DOHH2 (cell line): ENCODE measurements at regions not wholly inside any gene's neighbourhood (a gene's known extent, or its start where the extent isn't known, plus 50 kb on each side); places are given as distances from the start of the nearest gene placed in this dataset.

Experiments
- H3F3A ChIP-seq: fragments of 200-600 bp; sonication (generic), shearing (Covaris generic); 2 replicates; pipeline ENCODE4 v1.6.0; 2016; ENCODE audit warnings: antibody characterized with exemption, mild to moderate bottlenecking; ENCODE audit not compliant: control insufficient read depth, insufficient read depth
- H3K27ac ChIP-seq: fragments of 200-600 bp; sonication (generic); 2 replicates; pipeline ENCODE4 v1.5.1; 2014; ENCODE audit warnings: low read depth, mild to moderate bottlenecking, low read length, moderate library complexity
- H3K27me3 ChIP-seq: fragments of 200-600 bp; sonication (generic); 2 replicates; pipeline ENCODE4 v1.6.1; 2014; ENCODE audit warnings: mild to moderate bottlenecking, low read length, mixed read lengths; ENCODE audit not compliant: control insufficient read depth
- H3K36me3 ChIP-seq: fragments of 200-600 bp; sonication (generic); 2 replicates; pipeline ENCODE4 v1.6.1; 2014; ENCODE audit warnings: mild to moderate bottlenecking, low read length, moderate library complexity, mixed read lengths; ENCODE audit not compliant: control insufficient read depth
- H3K4me1 ChIP-seq: fragments of 200-600 bp; sonication (generic); 2 replicates; pipeline ENCODE4 v1.6.1; 2014; ENCODE audit warnings: mild to moderate bottlenecking, low read length, mixed read lengths; ENCODE audit not compliant: control insufficient read depth
- H3K4me2 ChIP-seq: fragments of 200-600 bp; sonication (generic); 2 replicates; pipeline ENCODE4 v1.6.0; 2014; ENCODE audit warnings: mild to moderate bottlenecking, low read length, moderate library complexity
- H3K4me3 ChIP-seq: fragments of 200-600 bp; sonication (generic); 2 replicates; pipeline ENCODE4 v1.5.1; 2014; ENCODE audit warnings: mild to moderate bottlenecking, low read length, mixed read lengths
- H3K79me2 ChIP-seq: fragments of 200-600 bp; sonication (generic); 2 replicates; pipeline ENCODE4 v1.6.1; 2014; ENCODE audit warnings: mild to moderate bottlenecking, low read length, mixed read lengths; ENCODE audit not compliant: control insufficient read depth
- H3K9me2 ChIP-seq: fragments of 200-600 bp; sonication (generic); replicated peaks from 2 replicates; pipeline ENCODE4 v1.6.1; 2014; ENCODE audit warnings: mild to moderate bottlenecking, low read length, mixed read lengths; ENCODE audit not compliant: control insufficient read depth
- H3K9me3 ChIP-seq: fragments of 200-600 bp; sonication (generic); 2 replicates; pipeline ENCODE4 v1.6.1; 2014; ENCODE audit warnings: antibody characterized with exemption, low read length, mixed read lengths; ENCODE audit not compliant: control insufficient read depth, insufficient read depth
- H4K20me1 ChIP-seq: fragments of 200-600 bp; sonication (generic); 2 replicates; pipeline ENCODE4 v1.6.0; 2014; ENCODE audit warnings: low read depth, mild to moderate bottlenecking, antibody characterized with exemption, low read length, moderate library complexity; ENCODE audit not compliant: control insufficient read depth, insufficient read depth
- CTCF ChIP-seq: fragments of 200-600 bp; sonication (generic); IDR thresholded peaks from one replicate; pipeline ENCODE4 v1.5.1; 2014; ENCODE audit warnings: antibody characterized with exemption, mild to moderate bottlenecking, low read depth, low read length; ENCODE audit not compliant: poor library complexity, severe bottlenecking
- EZH2phosphoT487 ChIP-seq: fragments of 200-600 bp; sonication (generic); IDR thresholded peaks from 2 replicates; pipeline ENCODE4 v1.6.1; 2017; ENCODE audit warnings: borderline replicate concordance, mild to moderate bottlenecking, antibody characterized with exemption, low read length, moderate library complexity, mixed read lengths

GRCh38 chr5:54643685-54644106 is 126.1 kb downstream of the SNX18 start:
- Histone ChIP-seq H3K4me2 (no peak overlapping the region), H3K27ac (no peak overlapping the region)

GRCh38 chr5:54639621-54640020 is 122.1 kb downstream of the SNX18 start:
- H3K79me2 ChIP-seq = no peaks in the 10 kb centered on the region
- H3K9me3 ChIP-seq = no peaks in the 10 kb centered on the region
- H3K4me1 ChIP-seq = no peaks in the 10 kb centered on the region
- TF ChIP-seq CTCF = no peak
- no peak for TF ChIP-seq EZH2phosphoT487
- H3K27me3 ChIP-seq = no peaks in the 10 kb centered on the region
- H3K9me2 ChIP-seq = no peaks in the 10 kb centered on the region
- no peak overlapping the region for H3K27ac ChIP-seq
- H3K4me2 ChIP-seq = no peak overlapping the region
- H3K36me3 ChIP-seq = no peaks in the 10 kb centered on the region
- H3K4me3 ChIP-seq = no peak overlapping the region
- H4K20me1 ChIP-seq = no peaks in the 10 kb centered on the region
- H3F3A ChIP-seq = no peaks in the 10 kb centered on the region

More at GRCh38 chr5:54643685-54644106, 126.1 kb downstream of the SNX18 start:
- no peak overlapping the region for H3K4me3 ChIP-seq
- 0 out of 2 replicates have a peak, but pooled peaks cover 4% of the 10 kb centered on the region for H3K27me3 ChIP-seq
- H3K9me2 ChIP-seq = no peaks in the 10 kb centered on the region
- H3K36me3 ChIP-seq = peaks cover 2% of the 10 kb centered on the region; the same call in 1 of the 2 replicates
- H3K79me2 ChIP-seq = no peaks in the 10 kb centered on the region
- H4K20me1 ChIP-seq = no peaks in the 10 kb centered on the region
- H3K4me1 ChIP-seq = peaks cover 19% of the 10 kb centered on the region
- TF ChIP-seq CTCF (no peak), EZH2phosphoT487 (no peak)
- H3K9me3 ChIP-seq = 0 out of 2 replicates have a peak, but pooled peaks cover 3% of the 10 kb centered on the region
- no peaks in the 10 kb centered on the region for H3F3A ChIP-seq

GRCh38 chr5:54638106-54638505 is 120.5 kb downstream of the SNX18 start:
- no peaks in the 10 kb centered on the region for H3F3A ChIP-seq
- H3K27me3 ChIP-seq = no peaks in the 10 kb centered on the region
- H3K9me3 ChIP-seq = no peaks in the 10 kb centered on the region
- no peak overlapping the region for H3K4me2 ChIP-seq
- no peaks in the 10 kb centered on the region for H3K4me1 ChIP-seq
- H3K79me2 ChIP-seq = no peaks in the 10 kb centered on the region
- no peaks in the 10 kb centered on the region for H3K9me2 ChIP-seq
- H3K4me3 ChIP-seq = no peak overlapping the region
- no peak for TF ChIP-seq CTCF
- TF ChIP-seq EZH2phosphoT487 = no peak
- no peaks in the 10 kb centered on the region for H4K20me1 ChIP-seq
- no peak overlapping the region for H3K27ac ChIP-seq
- H3K36me3 ChIP-seq = no peaks in the 10 kb centered on the region

DNA sequence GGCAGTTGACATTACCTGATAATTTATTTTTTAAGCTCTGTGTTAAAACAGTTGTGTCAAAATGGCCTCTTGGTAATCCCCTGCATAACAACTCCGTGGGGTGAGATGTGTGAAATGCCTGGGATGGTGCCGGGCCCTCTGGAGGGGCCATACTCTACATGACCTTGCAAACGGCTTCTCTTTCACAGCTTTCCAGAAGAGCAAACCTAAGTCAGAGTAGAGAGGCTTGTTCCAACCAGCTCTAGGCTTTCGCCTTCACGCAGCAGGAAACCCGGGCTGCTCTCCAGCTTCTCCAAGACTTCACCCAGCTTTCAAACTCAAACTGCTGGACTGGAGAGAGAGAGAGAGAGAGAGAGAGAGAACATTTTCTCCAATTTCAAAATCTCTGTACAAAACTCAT is 120.1 kb downstream of the SNX18 start:
- Histone ChIP-seq H3K9me2 (no peaks in the 10 kb centered on the region), H3K4me1 (no peaks in the 10 kb centered on the region), H3K4me2 (no peak overlapping the region), H3K9me3 (no peaks in the 10 kb centered on the region), H3K27ac (no peak overlapping the region), H3K27me3 (no peaks in the 10 kb centered on the region), H3F3A (no peaks in the 10 kb centered on the region), H3K36me3 (no peaks in the 10 kb centered on the region), H3K4me3 (no peak overlapping the region), H4K20me1 (no peaks in the 10 kb centered on the region), H3K79me2 (no peaks in the 10 kb centered on the region)
- no peak for TF ChIP-seq CTCF
- TF ChIP-seq EZH2phosphoT487 = no peak
